PC-9 (cell line): ENCODE measurements at regions not wholly inside any gene's neighbourhood (a gene's known extent, or its start where the extent isn't known, plus 50 kb on each side); places are given as distances from the start of the nearest gene placed in this dataset.

Experiments used
- CTCF ChIP-seq: fragments of 200-600 bp; sonication (generic); conservative IDR thresholded peaks from 2 replicates; pipeline ENCODE4 v1.6.1; 2017; ENCODE audit warnings: mixed run types, antibody characterized with exemption, mild to moderate bottlenecking, moderate library complexity
- EZH2 ChIP-seq: fragments of 200-600 bp; sonication (generic); IDR thresholded peaks from 2 replicates; pipeline ENCODE4 v1.8.0; 2017; ENCODE audit warnings: antibody characterized with exemption, low read depth

GRCh38 chr1:82453511-82454185 lies 652.9 kb downstream of the ADGRL2 start:
- TF ChIP-seq CTCF (no peak), EZH2 (no peak)
